HL-60 (cell line): ENCODE measurements at regions not wholly inside any gene's neighbourhood (a gene's known extent, or its start where the extent isn't known, plus 50 kb on each side); places are given as distances from the start of the nearest gene placed in this dataset.

Source experiments
- CTCF ChIP-seq: IDR thresholded peaks from one replicate; pipeline ENCODE4 v1.5.1; 2011; ENCODE audit warnings: low read length, control low read depth, inconsistent platforms; ENCODE audit not compliant: insufficient read depth
- GABPA ChIP-seq: IDR thresholded peaks from 2 replicates; pipeline ENCODE4 v1.6.1; 2012; ENCODE audit warnings: low read depth
- POLR2AphosphoS5 ChIP-seq: IDR thresholded peaks from 2 replicates; pipeline ENCODE4 v1.6.1; 2012; ENCODE audit warnings: low read depth
- REST ChIP-seq: IDR thresholded peaks from 2 replicates; pipeline ENCODE4 v1.6.1; 2012; ENCODE audit warnings: low read depth; ENCODE audit not compliant: insufficient replicate concordance
- SPI1 ChIP-seq: IDR thresholded peaks from 2 replicates; pipeline ENCODE4 v1.6.1; 2012; ENCODE audit warnings: low read depth, mild to moderate bottlenecking, borderline replicate concordance

- no peak for TF ChIP-seq CTCF
- TF ChIP-seq GABPA: no peak
- no peak for TF ChIP-seq REST
- no peak for TF ChIP-seq POLR2AphosphoS5
- no peak for TF ChIP-seq SPI1
These were observed 124.6 kb downstream of the GP2 start for GRCh38 chr16:20202747-20203146.
